Osteoblast (primary cell): ENCODE measurements at regions not wholly inside any gene's neighbourhood (a gene's known extent, or its start where the extent isn't known, plus 50 kb on each side); places are given as distances from the start of the nearest gene placed in this dataset.
A peak's percentile ranks its signal among the peaks of the same experiment; 100 is the strongest.
"Not testable (repeated sequence)": the region's sequence is repeated elsewhere in the genome, so short reads cannot be mapped to it uniquely, and the experiment has no call there.

Experiments
- DNase-seq: peaks from one replicate; pipeline ENCODE4 v3.0.0; 2011; ENCODE audit warnings: low spot score, mixed read lengths; ENCODE audit not compliant: insufficient read length; ENCODE audit errors: missing footprints
- H2AFZ ChIP-seq: 2 replicates; pipeline ENCODE4 v1.6.0; 2011; ENCODE audit warnings: mild to moderate bottlenecking, low read length
- H3K27ac ChIP-seq: 2 replicates; pipeline ENCODE4 v1.5.1; 2011; ENCODE audit warnings: mild to moderate bottlenecking, low read depth, low read length, moderate library complexity
- H3K27me3 ChIP-seq: 2 replicates; pipeline ENCODE4 v1.6.0; 2012; ENCODE audit warnings: mild to moderate bottlenecking, control low read depth, inconsistent platforms, low read length, moderate library complexity; ENCODE audit not compliant: insufficient read depth
- H3K36me3 ChIP-seq: 2 replicates; pipeline ENCODE4 v1.5.1; 2011; ENCODE audit warnings: mild to moderate bottlenecking, low read length, control low read depth, moderate library complexity; ENCODE audit not compliant: insufficient read depth
- H3K4me1 ChIP-seq: 2 replicates; pipeline ENCODE4 v1.5.1; 2011; ENCODE audit warnings: mild to moderate bottlenecking, low read length, control low read depth, moderate library complexity; ENCODE audit not compliant: insufficient read depth
- H3K4me2 ChIP-seq: 2 replicates; pipeline ENCODE4 v1.6.0; 2011; ENCODE audit warnings: mild to moderate bottlenecking, low read length; ENCODE audit not compliant: insufficient read depth
- H3K4me3 ChIP-seq: fragments of 200-600 bp; sonication (generic); 3 replicates; pipeline ENCODE4 v1.5.1; 2012; ENCODE audit warnings: mild to moderate bottlenecking, low read length, inconsistent platforms; ENCODE audit not compliant: insufficient read depth
- H3K79me2 ChIP-seq: 2 replicates; pipeline ENCODE4 v1.6.0; 2012; ENCODE audit warnings: mild to moderate bottlenecking, low read length, control low read depth, inconsistent platforms; ENCODE audit not compliant: insufficient read depth
- H3K9me3 ChIP-seq: 2 replicates; pipeline ENCODE4 v1.5.1; 2011; ENCODE audit warnings: low read depth, low read length, control low read depth
- H4K20me1 ChIP-seq: 2 replicates; pipeline ENCODE4 v1.6.0; 2012; ENCODE audit warnings: mild to moderate bottlenecking, low read length, control low read depth; ENCODE audit not compliant: insufficient read depth
- TF ChIP-seq, protein P1 (sequence below): IDR thresholded peaks from 2 replicates; pipeline ENCODE4 v1.5.1; 2011; ENCODE audit warnings: mild to moderate bottlenecking, low read depth, low read length, moderate library complexity; ENCODE audit errors: extremely low read depth

DNA sequence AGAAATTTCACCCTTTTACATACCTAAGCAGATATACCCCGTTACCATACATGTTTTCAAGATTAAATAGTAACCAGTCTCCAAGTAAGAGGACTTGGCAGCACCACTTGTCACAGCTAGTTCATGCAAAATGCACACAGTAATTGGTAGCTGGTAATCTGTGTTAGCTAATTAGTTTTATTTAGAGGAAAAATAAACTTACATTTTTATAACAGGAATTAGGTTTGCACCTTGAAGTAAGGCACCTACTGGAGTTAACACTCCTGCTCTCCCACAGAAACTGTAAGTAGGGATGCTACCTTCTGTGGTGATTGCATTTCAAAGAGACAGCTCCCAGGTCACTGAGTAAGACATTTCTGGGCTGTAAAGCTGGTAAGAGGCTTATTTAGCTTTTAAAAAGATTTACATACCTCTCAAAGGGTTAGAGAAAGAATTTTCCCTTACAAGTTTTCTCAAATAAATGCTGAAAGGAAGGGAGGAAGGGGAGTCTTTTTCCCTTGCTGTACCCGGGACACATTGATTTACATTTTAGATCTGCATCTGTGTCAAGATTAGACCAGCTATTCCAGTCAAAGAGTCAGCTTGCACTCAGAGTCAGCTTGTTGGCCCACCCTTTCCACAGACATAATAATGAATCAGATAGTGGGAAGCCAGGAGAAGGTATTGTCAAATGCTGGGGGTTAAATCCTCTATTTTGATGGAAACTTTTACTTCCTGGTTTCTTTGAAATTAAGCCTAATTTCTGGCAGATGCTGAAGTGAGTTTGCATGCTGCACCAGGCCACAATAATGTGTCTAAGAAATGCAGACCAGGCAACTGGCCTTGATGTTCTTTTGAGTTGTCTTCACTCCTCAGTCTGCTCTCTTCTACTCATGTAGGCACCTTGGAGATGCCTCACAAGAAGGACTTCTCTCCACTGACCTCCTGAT is 77.6 kb upstream of the CHD2 start:
- Histone ChIP-seq H3K4me1 (peaks cover 21% of the 10 kb centered on the region), H3K4me3 (no peak overlapping the region), H3K27me3 (no peaks in the 10 kb centered on the region), H3K36me3 (no peaks in the 10 kb centered on the region), H3K4me2 (no peak overlapping the region), H3K79me2 (no peaks in the 10 kb centered on the region), H3K9me3 (no peaks in the 10 kb centered on the region), H4K20me1 (no peaks in the 10 kb centered on the region), H2AFZ (peak overlapping the region; percentile 68), H3K27ac (no peak overlapping the region)
- TF ChIP-seq, protein P1, sequence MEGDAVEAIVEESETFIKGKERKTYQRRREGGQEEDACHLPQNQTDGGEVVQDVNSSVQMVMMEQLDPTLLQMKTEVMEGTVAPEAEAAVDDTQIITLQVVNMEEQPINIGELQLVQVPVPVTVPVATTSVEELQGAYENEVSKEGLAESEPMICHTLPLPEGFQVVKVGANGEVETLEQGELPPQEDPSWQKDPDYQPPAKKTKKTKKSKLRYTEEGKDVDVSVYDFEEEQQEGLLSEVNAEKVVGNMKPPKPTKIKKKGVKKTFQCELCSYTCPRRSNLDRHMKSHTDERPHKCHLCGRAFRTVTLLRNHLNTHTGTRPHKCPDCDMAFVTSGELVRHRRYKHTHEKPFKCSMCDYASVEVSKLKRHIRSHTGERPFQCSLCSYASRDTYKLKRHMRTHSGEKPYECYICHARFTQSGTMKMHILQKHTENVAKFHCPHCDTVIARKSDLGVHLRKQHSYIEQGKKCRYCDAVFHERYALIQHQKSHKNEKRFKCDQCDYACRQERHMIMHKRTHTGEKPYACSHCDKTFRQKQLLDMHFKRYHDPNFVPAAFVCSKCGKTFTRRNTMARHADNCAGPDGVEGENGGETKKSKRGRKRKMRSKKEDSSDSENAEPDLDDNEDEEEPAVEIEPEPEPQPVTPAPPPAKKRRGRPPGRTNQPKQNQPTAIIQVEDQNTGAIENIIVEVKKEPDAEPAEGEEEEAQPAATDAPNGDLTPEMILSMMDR: no peak
- no peak for DNase-seq

DNA sequence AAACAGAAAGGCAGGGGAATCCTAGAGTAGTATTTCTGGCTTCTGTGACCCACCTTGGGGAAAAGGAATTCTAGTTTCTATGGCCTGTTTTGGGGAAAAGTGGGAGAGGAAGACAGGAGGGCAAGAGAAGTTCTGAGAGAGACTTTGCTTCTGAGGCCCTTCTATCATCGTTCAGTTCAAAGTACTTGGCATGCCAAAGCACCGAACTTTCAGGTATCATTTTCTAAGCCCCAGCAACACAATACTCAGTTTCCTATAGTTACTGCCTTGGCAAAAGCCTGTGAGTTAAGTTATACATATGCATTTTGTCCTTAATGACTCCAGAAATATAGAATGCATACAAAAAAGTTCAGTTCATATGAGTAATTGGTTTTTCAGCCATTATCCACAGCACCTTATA is 74.1 kb upstream of the CHD2 start:
- H3K4me2 ChIP-seq: no peak overlapping the region
- no peak overlapping the region for H3K27ac ChIP-seq
- peaks cover 1% of the 10 kb centered on the region for H3K4me1 ChIP-seq
- no peak for DNase-seq
- H2AFZ ChIP-seq: no peak overlapping the region
- H3K27me3 ChIP-seq: no peaks in the 10 kb centered on the region
- H3K4me3 ChIP-seq: no peak overlapping the region
- no peaks in the 10 kb centered on the region for H3K36me3 ChIP-seq
- TF ChIP-seq, protein P1: no peak
- no peaks in the 10 kb centered on the region for H4K20me1 ChIP-seq
- no peaks in the 10 kb centered on the region for H3K9me3 ChIP-seq
- H3K79me2 ChIP-seq: no peaks in the 10 kb centered on the region

DNA sequence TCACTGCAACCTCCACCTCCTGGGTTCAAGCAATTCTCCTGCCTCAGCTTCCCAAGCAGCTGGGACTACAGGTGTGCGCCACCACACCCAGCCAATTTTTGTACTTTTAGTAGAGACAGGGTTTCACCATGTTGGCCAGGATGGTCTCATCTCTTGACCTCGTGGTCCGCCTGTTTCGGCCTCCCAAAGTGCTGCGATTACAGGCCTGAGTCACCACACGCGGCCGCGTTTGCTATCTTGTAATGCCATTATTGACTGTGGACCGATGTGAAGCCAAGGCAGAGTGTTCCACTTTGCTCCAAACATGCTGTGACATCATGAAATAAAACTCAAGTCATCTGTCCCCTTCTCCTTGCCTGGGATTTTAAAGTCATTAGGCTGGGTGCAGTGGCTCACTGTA is 72.1 kb upstream of the CHD2 start:
- DNase-seq, H3K79me2 ChIP-seq, H3K9me3 ChIP-seq, H3K27ac ChIP-seq, H3K36me3 ChIP-seq, H4K20me1 ChIP-seq, H3K4me2 ChIP-seq, H3K4me3 ChIP-seq, H2AFZ ChIP-seq, H3K27me3 ChIP-seq: not testable (repeated sequence)
- H3K4me1 ChIP-seq: peaks cover 21% of the 10 kb centered on the region

DNA sequence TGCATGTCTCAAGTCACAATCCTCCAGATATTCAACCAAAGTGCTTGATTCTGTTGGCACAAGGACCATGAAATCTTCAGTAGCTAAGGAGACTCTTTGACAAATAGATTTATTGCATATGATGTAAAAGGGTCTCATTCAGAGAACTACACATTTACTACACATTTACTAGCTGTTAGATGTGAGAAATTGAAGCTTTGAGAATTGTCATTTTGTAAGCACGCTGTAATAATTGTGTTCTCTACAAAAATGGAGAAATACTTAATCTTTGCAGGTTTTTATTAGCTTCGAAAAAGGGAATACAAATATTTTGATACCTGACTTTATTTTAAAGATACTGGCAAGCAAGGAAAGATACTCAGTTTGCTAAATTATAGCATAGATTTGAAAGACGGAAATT is 70.2 kb upstream of the CHD2 start:
- H3K4me1 ChIP-seq: peaks cover 25% of the 10 kb centered on the region
- no peaks in the 10 kb centered on the region for H3K27me3 ChIP-seq
- TF ChIP-seq, protein P1: no peak
- no peak overlapping the region for H2AFZ ChIP-seq
- no peak for DNase-seq
- no peak overlapping the region for H3K4me2 ChIP-seq
- H4K20me1 ChIP-seq: no peaks in the 10 kb centered on the region
- H3K79me2 ChIP-seq: no peaks in the 10 kb centered on the region
- no peak overlapping the region for H3K4me3 ChIP-seq
- no peak overlapping the region for H3K27ac ChIP-seq
- H3K9me3 ChIP-seq: no peaks in the 10 kb centered on the region
- H3K36me3 ChIP-seq: no peaks in the 10 kb centered on the region
